Stimulated activated naive CD8-positive, alpha-beta T cell treated with anti-CD3 and anti-CD28 coated beads, Interleukin-15, Interleukin-2, amounts not matched to agents 100 U/mL and 50 U/mL, for 24 hours (primary cell): ENCODE measurements at regions not wholly inside any gene's neighbourhood (a gene's known extent, or its start where the extent isn't known, plus 50 kb on each side); places are given as distances from the start of the nearest gene placed in this dataset.
"Not testable (repeated sequence)": the region's sequence is repeated elsewhere in the genome, so short reads cannot be mapped to it uniquely, and the experiment has no call there.

Experiments used
- ATAC-seq: fragments of 150-1000 bp; cut with Tn5 transposase; one replicate; pipeline ENCODE4 v1.10.0; 2021
- DNase-seq: peaks from one replicate; pipeline ENCODE4 v3.0.0; 2021

- ATAC-seq, result no peak
These were observed 63.3 kb upstream of the VIPR2 start for GRCh38 chr7:159207951-159208350.

GRCh38 chr7:159207393-159207792 lies 62.7 kb upstream of the VIPR2 start:
- ATAC-seq (no peak), DNase-seq (no peak)

More at GRCh38 chr7:159207951-159208350, 63.3 kb upstream of the VIPR2 start:
- no peak for DNase-seq

- DNase-seq (no peak), ATAC-seq (no peak)
These were observed 61.2 kb upstream of the VIPR2 start for GRCh38 chr7:159205833-159206232.

GRCh38 chr7:159204664-159205063 lies 60.0 kb upstream of the VIPR2 start:
- ATAC-seq (no peak), DNase-seq (no peak)

- not testable (repeated sequence) for ATAC-seq, DNase-seq
These were observed 58.6 kb upstream of the VIPR2 start for GRCh38 chr7:159203253-159203652.

- DNase-seq (no peak), ATAC-seq (no peak)
These were observed 57.2 kb upstream of the VIPR2 start for GRCh38 chr7:159201722-159202330.

GRCh38 chr7:159200421-159200820 lies 55.8 kb upstream of the VIPR2 start:
- no peak for DNase-seq
- no peak for ATAC-seq

- DNase-seq (no peak), ATAC-seq (no peak)
These were observed 53.5 kb upstream of the VIPR2 start for GRCh38 chr7:159198016-159198724.

- DNase-seq (peak; percentile 25), ATAC-seq (peak; percentile 71)
These were observed 52.7 kb upstream of the VIPR2 start for GRCh38 chr7:159197066-159197975.

- no peak for ATAC-seq
These were observed 51.9 kb upstream of the VIPR2 start for GRCh38 chr7:159196584-159196983.

GRCh38 chr7:159195946-159196345 lies 51.3 kb upstream of the VIPR2 start:
- no peak for ATAC-seq
- DNase-seq, result no peak

More at GRCh38 chr7:159196584-159196983, 51.9 kb upstream of the VIPR2 start:
- DNase-seq, result no peak
